ENCODE measurements at regions not wholly inside any gene's neighbourhood (a gene's known extent, or its start where the extent isn't known, plus 50 kb on each side); places are given as distances from the start of the nearest gene placed in this dataset.

- TF ChIP-seq RAD21 (IDR thresholded peaks at IDR 0.05 in 1 of 2, conservative IDR thresholded peaks at IDR 0.05 in 1 of 2; ENCODE audit: low read depth in 2 of 2, low read length in 2 of 2): peak; percentile 62 to 83
These were observed 144.5 kb upstream of the ZNF536 start (continued) for GRCh38 chr19:30227661-30228112.

All from H1 (cell line).